HG03520 (cell line): ENCODE measurements at regions not wholly inside any gene's neighbourhood (a gene's known extent, or its start where the extent isn't known, plus 50 kb on each side); places are given as distances from the start of the nearest gene placed in this dataset.
"Not testable (repeated sequence)": the region's sequence is repeated elsewhere in the genome, so short reads cannot be mapped to it uniquely, and the experiment has no call there.

Experiments used
- ATAC-seq: cut with Tn5 transposase; IDR thresholded peaks from one replicate; pipeline ENCODE4 v1.9.1; 2021; ENCODE audit warnings: mild to moderate bottlenecking, moderate library complexity; ENCODE audit not compliant: unreplicated experiment

- ATAC-seq: no peak
These were observed 321.5 kb upstream of the FAM78B start for GRCh38 chr1:166488327-166488726.

- ATAC-seq: no peak
These were observed 322.5 kb upstream of the FAM78B start for GRCh38 chr1:166489356-166489669.

GRCh38 chr1:166489670-166490436, 323.1 kb upstream of the FAM78B start:
- peak; percentile 80 for ATAC-seq

- peak; percentile 49 for ATAC-seq
These were observed 323.7 kb upstream of the FAM78B start for GRCh38 chr1:166490437-166490991.

- not testable (repeated sequence) for ATAC-seq
These were observed 327.0 kb upstream of the FAM78B start for GRCh38 chr1:166493765-166494164.

GRCh38 chr1:166507347-166507746, 331.9 kb upstream of the POGK start:
- ATAC-seq: no peak

- ATAC-seq: no peak
These were observed 327.5 kb upstream of the POGK start for GRCh38 chr1:166511761-166512160.

GRCh38 chr1:166514067-166514466, 325.2 kb upstream of the POGK start:
- no peak for ATAC-seq

- no peak for ATAC-seq
These were observed 311.5 kb upstream of the POGK start for GRCh38 chr1:166527752-166528151.

GRCh38 chr1:166538646-166539045, 300.6 kb upstream of the POGK start:
- ATAC-seq: no peak

GRCh38 chr1:166544036-166544435, 295.2 kb upstream of the POGK start:
- ATAC-seq: no peak

- ATAC-seq: no peak
These were observed 294.7 kb upstream of the POGK start for GRCh38 chr1:166544561-166544960.

- no peak for ATAC-seq
These were observed 286.6 kb upstream of the POGK start for GRCh38 chr1:166552706-166553105.

GRCh38 chr1:166570954-166571353, 268.3 kb upstream of the POGK start:
- ATAC-seq: no peak

GRCh38 chr1:166573199-166573598, 266.1 kb upstream of the POGK start:
- ATAC-seq: no peak

- ATAC-seq: no peak
These were observed 259.4 kb upstream of the POGK start for GRCh38 chr1:166579557-166580501.

GRCh38 chr1:166588741-166589140, 250.5 kb upstream of the POGK start:
- no peak for ATAC-seq

- ATAC-seq: no peak
These were observed 249.1 kb upstream of the POGK start for GRCh38 chr1:166590161-166590560.

GRCh38 chr1:166594646-166595045, 244.6 kb upstream of the POGK start:
- ATAC-seq: no peak

- no peak for ATAC-seq
These were observed 241.8 kb upstream of the POGK start for GRCh38 chr1:166597516-166597915.

GRCh38 chr1:166600574-166600973, 238.7 kb upstream of the POGK start:
- ATAC-seq: no peak
